B cell (primary cell): ENCODE measurements at regions not wholly inside any gene's neighbourhood (a gene's known extent, or its start where the extent isn't known, plus 50 kb on each side); places are given as distances from the start of the nearest gene placed in this dataset.

Experiments
- EZH2 ChIP-seq: IDR thresholded peaks from 2 replicates; pipeline ENCODE4 v1.6.1; 2012; ENCODE audit warnings: borderline replicate concordance, low read depth, mild to moderate bottlenecking, moderate library complexity, low read length; ENCODE audit not compliant: insufficient read depth, poor library complexity, severe bottlenecking
- TF ChIP-seq, protein P1 (sequence below): fragments of 200-600 bp; IDR thresholded peaks from one replicate; pipeline ENCODE4 v1.8.0; 2022; ENCODE audit warnings: antibody characterized with exemption, mild to moderate bottlenecking

DNA sequence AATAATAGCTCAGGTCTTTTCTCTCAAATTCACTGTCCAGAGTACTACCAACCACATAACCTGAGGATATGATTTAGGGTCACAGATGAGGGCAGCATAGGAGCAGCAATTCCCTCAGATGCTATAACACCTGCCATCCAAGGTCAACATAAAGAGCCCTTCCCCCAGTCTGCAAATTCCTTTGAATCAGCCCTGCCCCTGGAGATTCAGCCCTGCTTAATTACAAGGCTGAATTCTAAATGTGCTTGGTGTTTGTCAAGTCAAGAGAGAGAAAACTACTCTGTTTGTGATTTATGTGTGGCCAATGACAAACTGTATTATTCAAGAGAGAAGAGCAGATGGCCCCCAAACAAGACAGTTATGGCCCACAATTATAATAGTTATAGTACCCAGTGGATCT, 195.7 kb upstream of the ADGRL2 start:
- TF ChIP-seq, protein P1, sequence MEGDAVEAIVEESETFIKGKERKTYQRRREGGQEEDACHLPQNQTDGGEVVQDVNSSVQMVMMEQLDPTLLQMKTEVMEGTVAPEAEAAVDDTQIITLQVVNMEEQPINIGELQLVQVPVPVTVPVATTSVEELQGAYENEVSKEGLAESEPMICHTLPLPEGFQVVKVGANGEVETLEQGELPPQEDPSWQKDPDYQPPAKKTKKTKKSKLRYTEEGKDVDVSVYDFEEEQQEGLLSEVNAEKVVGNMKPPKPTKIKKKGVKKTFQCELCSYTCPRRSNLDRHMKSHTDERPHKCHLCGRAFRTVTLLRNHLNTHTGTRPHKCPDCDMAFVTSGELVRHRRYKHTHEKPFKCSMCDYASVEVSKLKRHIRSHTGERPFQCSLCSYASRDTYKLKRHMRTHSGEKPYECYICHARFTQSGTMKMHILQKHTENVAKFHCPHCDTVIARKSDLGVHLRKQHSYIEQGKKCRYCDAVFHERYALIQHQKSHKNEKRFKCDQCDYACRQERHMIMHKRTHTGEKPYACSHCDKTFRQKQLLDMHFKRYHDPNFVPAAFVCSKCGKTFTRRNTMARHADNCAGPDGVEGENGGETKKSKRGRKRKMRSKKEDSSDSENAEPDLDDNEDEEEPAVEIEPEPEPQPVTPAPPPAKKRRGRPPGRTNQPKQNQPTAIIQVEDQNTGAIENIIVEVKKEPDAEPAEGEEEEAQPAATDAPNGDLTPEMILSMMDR = no peak
- TF ChIP-seq EZH2 = no peak
